ENCODE measurements at regions not wholly inside any gene's neighbourhood (a gene's known extent, or its start where the extent isn't known, plus 50 kb on each side); places are given as distances from the start of the nearest gene placed in this dataset.
"Not testable (repeated sequence)": the region's sequence is repeated elsewhere in the genome, so short reads cannot be mapped to it uniquely, and the experiment has no call there.

DNA sequence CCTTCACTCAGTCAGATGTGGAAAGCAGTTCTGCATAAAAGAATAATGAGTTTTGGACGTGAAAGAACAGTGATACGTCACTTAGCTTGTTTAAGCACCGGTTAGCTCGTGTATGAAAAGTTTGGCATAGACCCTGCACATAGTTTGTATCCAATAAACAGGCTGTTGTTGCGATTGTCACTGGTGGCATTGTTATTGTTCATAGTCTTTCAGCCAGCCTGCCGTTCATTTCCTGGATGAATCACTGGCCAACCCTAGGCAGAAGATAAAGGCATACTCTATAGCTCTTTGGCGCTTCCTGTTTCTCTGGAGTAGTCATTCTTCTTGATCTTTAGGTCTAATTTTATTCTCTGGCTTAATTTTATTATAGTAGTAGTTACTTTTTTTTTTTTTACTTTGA is 57.8 kb upstream of the ANKRD30A start:
- no peaks in the 10 kb centered on the region for H3K36me3 ChIP-seq
- H3K27me3 ChIP-seq: no peaks in the 10 kb centered on the region
- intact Hi-C loops (cut with DNase I): no loop called here
- DNase-seq (no peak), ATAC-seq (no peak)
- no peak overlapping the region for H3K27ac ChIP-seq
- 75 to 81% (median 80%) methylated on average over 7 of the region's 7 CpGs for WGBS, 4 donors
- H3K9me3 ChIP-seq: peaks cover 0 to 18% (median 0%) of the 10 kb centered on the region in 12 donors
- no peaks in the 10 kb centered on the region for H3K4me1 ChIP-seq
- TF ChIP-seq POLR2A (IDR thresholded peaks at IDR 0.05): no peak
- TF ChIP-seq, protein P1, sequence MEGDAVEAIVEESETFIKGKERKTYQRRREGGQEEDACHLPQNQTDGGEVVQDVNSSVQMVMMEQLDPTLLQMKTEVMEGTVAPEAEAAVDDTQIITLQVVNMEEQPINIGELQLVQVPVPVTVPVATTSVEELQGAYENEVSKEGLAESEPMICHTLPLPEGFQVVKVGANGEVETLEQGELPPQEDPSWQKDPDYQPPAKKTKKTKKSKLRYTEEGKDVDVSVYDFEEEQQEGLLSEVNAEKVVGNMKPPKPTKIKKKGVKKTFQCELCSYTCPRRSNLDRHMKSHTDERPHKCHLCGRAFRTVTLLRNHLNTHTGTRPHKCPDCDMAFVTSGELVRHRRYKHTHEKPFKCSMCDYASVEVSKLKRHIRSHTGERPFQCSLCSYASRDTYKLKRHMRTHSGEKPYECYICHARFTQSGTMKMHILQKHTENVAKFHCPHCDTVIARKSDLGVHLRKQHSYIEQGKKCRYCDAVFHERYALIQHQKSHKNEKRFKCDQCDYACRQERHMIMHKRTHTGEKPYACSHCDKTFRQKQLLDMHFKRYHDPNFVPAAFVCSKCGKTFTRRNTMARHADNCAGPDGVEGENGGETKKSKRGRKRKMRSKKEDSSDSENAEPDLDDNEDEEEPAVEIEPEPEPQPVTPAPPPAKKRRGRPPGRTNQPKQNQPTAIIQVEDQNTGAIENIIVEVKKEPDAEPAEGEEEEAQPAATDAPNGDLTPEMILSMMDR (IDR thresholded peaks at IDR 0.05): no peak
- no peak overlapping the region for H3K4me3 ChIP-seq

DNA sequence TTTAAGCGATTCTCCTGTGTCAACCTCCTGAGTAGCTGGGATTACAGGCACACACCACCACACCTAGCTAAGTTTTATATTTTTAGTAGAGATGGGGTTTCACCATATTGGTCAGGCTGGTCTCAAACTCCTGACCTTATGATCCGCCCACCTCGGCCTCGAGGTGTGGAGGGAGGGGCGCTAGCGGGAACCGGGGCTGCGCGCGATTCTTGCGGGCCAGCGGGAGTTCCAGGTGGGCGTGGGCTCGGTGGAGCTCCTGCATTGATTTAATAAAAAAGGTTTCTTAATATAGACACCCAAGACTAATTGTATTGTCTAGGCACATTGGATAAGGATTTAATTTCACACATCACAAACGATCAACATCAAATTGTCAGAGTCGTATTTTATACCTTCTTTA is 63.1 kb upstream of the ANKRD30A start:
- DNase-seq; H3K9me3 ChIP-seq; H3K36me3 ChIP-seq; intact Hi-C loops (cut with DNase I); ATAC-seq; H3K27ac ChIP-seq; H3K4me3 ChIP-seq; H3K4me1 ChIP-seq; H3K27me3 ChIP-seq: not testable (repeated sequence)
- WGBS, 4 donors: 87 to 92% (median 88%) methylated on average over 16 of the region's 16 CpGs

DNA sequence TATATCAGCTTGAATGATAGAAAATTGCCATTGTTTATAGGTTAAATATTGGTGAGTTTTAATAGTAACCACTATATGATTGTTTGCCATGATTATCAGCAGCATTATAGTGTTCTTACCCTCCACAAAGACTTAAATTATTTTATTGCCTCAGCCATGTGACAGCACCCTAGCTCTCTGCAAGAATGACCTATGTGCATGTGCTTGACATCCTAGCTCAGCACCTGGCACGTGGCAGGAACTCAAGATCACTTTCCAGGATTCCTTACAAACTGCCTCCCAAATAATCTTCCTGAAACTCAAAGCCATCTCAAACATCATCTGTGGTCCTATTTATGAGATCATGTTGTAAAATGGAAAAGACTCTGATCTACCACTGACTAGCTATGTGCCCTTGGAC is 68.1 kb upstream of the ANKRD30A start:
- H3K27ac ChIP-seq: no peak overlapping the region
- DNase-seq (no peak), ATAC-seq (no peak)
- H3K36me3 ChIP-seq: no peaks in the 10 kb centered on the region
- WGBS, 4 donors: 0 to 18% (median 14%) methylated on average over 1 of the region's 1 CpG
- no peak overlapping the region for H3K4me3 ChIP-seq
- intact Hi-C loops (cut with DNase I): no loop called here
- H3K27me3 ChIP-seq: peaks cover 0 to 5% (median 0%) of the 10 kb centered on the region in 9 donors
- TF ChIP-seq, protein P1 (IDR thresholded peaks at IDR 0.05): no peak
- TF ChIP-seq POLR2A (IDR thresholded peaks at IDR 0.05): no peak
- H3K4me1 ChIP-seq: no peaks in the 10 kb centered on the region
- no peaks in the 10 kb centered on the region for H3K9me3 ChIP-seq

DNA sequence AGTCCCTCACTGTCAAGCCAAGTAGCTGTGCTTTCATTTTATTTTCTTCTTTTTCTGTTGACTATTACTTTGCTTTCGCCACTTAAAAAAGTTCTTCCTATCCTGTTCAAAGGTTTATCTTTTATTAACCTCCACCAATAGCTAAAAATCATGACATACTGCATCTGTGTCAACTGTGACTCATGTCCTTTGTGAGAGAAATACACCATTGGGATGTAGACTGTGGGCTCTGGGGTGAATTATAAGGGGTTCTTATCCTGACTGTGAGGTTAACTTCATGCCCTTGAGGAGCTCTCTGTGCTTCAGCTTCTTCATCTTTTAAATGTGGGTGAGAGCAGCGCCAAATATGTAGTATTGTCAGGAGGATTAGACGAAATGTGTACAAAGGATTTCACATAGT is 71.9 kb upstream of the ANKRD30A start:
- peaks cover 0 to 10% (median 0%) of the 10 kb centered on the region in 12 donors for H3K9me3 ChIP-seq
- H3K4me3 ChIP-seq: no peak overlapping the region
- no peak for ATAC-seq
- no peak overlapping the region for H3K27ac ChIP-seq
- no peaks in the 10 kb centered on the region for H3K36me3 ChIP-seq
- no peak for DNase-seq
- no peak for TF ChIP-seq POLR2A (IDR thresholded peaks at IDR 0.05)
- TF ChIP-seq, protein P1 (IDR thresholded peaks at IDR 0.05): no peak
- H3K4me1 ChIP-seq: no peaks in the 10 kb centered on the region
- intact Hi-C loops (cut with DNase I): no loop called here
- peaks cover 0 to 8% (median 0%) of the 10 kb centered on the region in 9 donors for H3K27me3 ChIP-seq
- WGBS, 4 donors: 59 to 67% (median 60%) methylated on average over 3 of the region's 3 CpGs

DNA sequence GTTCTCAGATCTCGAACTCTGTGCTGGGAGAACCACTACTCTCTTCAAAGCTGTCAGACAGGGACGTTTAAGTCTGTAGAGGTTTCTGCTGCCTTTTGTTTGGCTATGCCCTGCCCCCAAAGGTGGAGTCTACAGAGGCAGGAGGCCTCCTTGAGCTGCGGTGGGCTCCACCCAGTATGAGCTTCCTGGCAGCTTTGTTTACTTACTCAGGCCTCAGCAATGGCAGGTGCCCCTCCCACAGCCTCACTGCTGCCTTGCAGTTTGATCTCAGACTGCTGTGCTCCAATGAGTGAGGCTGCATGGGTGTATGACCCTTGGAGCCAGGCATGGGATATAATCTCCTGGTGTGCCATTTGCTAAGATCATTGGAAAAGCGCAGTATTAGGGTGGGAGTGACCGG is 75.4 kb upstream of the ANKRD30A start:
- DNase-seq; intact Hi-C loops (cut with DNase I); H3K36me3 ChIP-seq; ATAC-seq; H3K4me1 ChIP-seq; H3K27me3 ChIP-seq; H3K4me3 ChIP-seq; H3K27ac ChIP-seq: not testable (repeated sequence)
- peaks cover 0 to 27% (median 6%) of the 10 kb centered on the region in 12 donors for H3K9me3 ChIP-seq
- WGBS, 4 donors: 69 to 85% (median 81%) methylated on average over 4 to 5 of the region's 5 CpGs

DNA sequence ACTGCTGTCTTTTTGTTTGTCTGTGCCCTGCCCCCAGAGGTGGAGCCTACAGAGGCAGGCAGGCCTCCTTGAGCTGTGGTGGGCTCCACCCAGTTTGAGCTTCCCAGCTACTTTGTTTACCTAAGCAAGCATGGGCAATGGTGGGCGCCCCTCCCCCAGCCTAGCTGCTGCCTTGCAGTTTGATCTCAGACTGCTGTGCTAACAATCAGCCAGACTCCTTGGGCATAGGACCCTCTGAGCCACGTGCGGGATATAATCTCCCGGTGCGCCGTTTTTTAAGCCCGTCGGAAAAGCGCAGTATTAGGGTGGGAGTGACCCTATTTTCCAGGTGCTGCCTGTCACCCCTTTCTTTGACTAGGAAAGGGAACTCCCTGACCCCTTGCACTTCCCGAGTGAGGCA is 81.1 kb upstream of the ANKRD30A start:
- H3K27me3 ChIP-seq; H3K36me3 ChIP-seq; H3K27ac ChIP-seq; H3K4me3 ChIP-seq; ATAC-seq; intact Hi-C loops (cut with DNase I); H3K4me1 ChIP-seq: not testable (repeated sequence)
- peak in 1 of 5 donors; percentile 52 for DNase-seq
- WGBS, 4 donors: 87 to 89% (median 87%) methylated on average over 10 of the region's 10 CpGs
- H3K9me3 ChIP-seq: peaks cover 0 to 19% (median 0%) of the 10 kb centered on the region in 12 donors
